Astrocyte (in vitro differentiated cells and primary cell): ENCODE measurements at regions not wholly inside any gene's neighbourhood (a gene's known extent, or its start where the extent isn't known, plus 50 kb on each side); places are given as distances from the start of the nearest gene placed in this dataset.

ENCODE experiments used
- CTCF ChIP-seq: IDR thresholded peaks from 2 replicates; pipeline ENCODE4 v1.5.1; 2011; ENCODE audit warnings: low read depth, mild to moderate bottlenecking, inconsistent platforms, low read length, moderate library complexity; ENCODE audit not compliant: insufficient read depth
- EZH2 ChIP-seq: IDR thresholded peaks from 2 replicates; pipeline ENCODE4 v1.6.1; 2012; ENCODE audit warnings: mild to moderate bottlenecking, low read length, inconsistent platforms; ENCODE audit not compliant: insufficient read depth

GRCh38 chr22:49622241-49623105 lies 205.2 kb downstream of the BRD1 start:
- TF ChIP-seq EZH2: no peak
- no peak for TF ChIP-seq CTCF
